Putamen (tissue), 1 donor: ENCODE measurements at regions not wholly inside any gene's neighbourhood (a gene's known extent, or its start where the extent isn't known, plus 50 kb on each side); places are given as distances from the start of the nearest gene placed in this dataset.

ENCODE experiments used
- DNase-seq: peaks from one replicate; pipeline ENCODE4 v3.0.0-alpha.2; 2016; ENCODE audit warnings: low spot score

DNA sequence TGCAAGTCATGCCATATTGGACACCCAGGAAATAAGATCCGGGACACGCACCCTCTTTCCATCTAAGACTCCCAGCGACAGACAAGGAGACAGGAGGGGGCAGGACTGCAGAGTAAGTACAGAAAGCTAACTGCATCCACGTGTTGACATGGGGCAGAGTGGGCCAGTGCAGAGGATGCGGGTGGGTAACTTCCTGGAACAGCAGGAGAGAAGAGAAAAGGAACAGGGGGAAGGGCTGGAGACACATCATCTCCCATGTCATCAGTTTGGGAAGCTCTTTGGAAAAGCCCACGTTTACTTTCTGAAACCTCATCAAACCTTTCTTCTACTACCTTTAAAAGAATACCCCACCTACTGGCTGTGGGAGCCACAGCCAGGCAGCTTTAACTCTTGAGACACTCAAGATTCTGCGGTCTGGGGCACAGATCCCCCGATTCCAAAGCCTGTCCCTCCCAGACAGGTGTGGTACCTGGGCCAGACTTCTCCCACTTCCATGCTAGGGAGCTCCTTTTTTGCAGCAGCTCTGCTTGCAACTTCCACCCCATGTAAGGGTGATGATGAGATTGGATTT, 273.5 kb upstream of the RPL38 start:
- DNase-seq, result no peak

DNA sequence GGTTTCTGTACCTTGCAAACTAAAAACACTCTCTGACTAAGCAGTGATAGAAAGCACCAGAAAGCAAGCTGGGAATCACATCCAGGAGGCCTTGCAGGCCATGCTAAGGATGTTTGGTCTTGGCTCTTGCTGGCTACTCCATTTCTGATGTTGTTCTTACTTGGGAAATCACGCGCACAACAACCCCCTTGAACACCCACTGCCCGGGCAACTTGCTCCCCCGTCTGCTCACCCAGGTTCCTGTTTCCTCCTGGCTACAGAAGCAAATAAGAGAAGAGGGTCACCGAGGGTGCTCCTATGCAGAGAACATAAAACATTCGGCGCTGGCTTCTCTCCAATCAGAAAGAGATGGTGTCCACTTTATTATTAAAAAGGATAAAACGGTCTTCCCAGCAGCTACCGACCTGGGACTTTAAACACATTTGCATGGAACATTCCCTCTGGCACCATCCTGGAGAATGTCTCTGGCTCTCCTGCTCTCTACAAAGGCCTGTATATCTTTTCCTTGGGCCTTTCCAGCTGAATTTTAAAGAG, 271.2 kb upstream of the RPL38 start:
- DNase-seq, result no peak

DNA sequence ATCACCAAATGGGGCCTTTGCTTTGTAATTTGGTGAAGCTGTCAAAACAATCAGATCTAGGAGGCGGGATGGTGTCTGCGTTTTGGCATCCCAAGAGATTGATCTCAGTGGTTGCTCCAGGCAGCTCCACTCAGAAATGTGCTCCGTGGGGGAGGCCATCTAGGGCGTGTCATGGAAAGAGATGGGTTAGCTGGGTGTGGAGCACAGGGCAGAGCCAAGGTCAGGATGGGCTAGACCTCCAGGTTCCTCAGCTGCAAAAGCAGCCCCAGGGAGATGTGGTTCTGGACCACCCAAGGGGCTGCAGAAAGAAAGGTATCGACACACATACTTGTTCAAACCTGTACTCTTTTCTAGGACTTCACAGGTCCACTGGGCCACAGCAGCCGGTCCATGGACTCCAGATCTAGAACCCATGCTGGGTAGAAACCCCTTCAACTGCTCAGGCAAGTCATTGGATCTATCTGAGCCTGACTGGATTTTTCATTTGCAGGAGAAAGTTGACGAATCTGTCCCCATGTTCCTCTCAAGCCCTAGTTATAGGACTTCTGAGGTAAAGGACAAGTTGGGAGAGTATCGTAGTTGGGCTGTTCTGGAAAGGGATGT, 270.2 kb upstream of the RPL38 start:
- DNase-seq, result no peak

DNA sequence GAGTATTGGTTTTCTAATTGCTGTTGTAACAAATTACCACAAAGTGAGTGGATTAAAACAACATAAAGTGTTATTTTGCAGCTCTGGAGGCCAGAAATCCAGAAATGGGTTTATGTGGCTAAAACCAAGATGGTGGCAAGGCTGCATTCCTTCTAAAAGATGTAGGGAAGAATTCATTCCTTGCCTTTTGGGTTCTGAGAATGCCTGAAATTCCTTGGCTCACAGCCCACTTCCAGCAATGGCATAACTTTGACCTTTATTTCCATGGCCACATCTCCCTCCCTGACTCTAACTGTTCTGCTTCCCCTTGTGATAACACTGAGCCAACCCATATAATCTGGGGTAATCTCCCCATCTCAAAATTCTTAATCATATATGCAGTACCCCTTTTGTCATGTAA, 269.6 kb upstream of the RPL38 start:
- DNase-seq, result no peak

DNA sequence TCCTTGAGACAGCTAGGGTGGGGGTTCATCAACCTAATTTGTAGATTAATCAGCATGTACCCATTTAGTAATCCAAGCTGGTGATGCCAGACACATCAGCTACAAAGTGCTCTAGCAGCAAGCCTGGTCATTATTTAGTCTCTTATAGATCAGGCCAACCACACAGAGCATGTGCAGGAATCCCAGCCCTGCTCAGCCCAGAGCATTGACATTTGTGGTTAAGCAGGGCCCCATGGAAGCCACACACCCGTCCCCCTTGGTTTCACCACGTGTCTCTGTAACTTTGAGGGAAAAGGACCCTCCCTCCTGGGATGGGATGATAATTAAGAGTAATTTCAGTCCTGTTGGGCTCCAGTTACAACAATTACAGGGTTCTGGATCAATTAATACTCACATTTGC, 268.8 kb upstream of the RPL38 start:
- no peak for DNase-seq

DNA sequence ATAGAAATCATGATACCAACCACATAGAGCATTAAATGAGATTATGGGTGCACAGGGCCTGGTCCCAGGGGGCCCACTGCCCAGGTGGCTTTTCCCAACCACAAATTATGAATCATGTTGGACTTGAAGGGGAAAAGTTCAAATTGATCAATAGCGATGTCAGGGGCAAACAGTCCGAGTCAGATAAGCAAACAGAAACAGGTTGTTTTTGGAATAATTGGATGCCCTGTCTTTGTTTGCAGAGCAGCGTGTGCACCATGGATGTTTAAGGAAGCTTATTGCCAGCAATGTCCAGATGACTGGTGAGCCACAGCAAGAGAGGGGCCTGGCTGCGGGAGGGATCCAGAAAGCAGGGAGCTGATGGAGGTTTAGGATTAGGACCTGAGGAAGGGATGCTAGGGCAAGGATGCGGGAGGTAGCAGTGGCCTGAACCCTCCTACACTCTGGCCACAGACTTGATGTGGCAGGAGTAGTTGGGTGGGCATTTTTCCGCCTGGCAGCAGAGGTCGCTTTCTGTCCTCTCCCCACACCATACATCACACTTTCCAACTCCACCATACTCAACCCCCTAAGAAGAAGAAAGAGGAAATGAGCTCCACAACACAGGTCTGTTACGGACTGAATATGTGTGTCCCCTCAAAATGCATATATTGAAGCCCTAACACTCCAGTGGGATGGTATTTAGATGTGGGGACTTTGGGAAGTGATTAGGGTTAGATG, 266.4 kb upstream of the RPL38 start:
- DNase-seq, result no peak

DNA sequence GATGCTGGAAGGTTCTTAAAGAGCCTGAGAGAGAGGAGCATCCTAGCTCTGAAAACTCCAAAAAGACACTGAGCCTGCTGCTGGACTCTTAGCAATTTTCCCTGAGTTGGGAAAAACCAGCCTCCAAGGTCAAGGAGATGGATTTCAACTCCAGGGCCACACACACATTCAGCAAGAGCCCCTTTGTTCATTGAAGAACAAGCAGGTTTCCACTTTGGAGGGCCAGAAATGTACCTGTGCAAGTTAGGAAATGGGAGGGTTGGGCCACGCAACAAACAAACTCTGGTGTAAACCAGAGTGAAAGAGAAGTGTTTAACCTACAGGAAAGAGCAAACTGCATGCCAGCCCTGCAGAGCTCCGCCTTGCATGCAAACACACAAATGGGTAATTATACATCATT, 264.8 kb upstream of the RPL38 start:
- no peak for DNase-seq

DNA sequence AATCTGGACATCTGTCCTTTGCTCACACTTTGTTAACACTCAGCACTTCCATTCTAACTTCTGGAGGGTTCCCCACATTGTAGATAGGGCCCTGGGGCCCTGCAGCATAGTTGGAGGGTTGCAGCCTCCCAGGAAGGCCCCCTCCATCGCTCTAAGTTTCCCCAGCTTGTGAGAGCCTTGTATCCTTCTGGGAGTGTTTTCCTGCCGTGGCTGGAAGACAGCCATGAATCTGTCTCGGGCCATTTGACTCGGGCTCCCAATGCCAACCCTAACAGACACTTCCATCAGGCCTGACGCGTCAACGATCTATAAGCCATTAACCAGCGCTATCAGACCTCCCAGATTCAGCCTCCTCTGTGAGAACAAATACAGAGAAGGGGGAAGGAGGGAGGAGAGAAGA, 263.7 kb upstream of the RPL38 start:
- no peak for DNase-seq

DNA sequence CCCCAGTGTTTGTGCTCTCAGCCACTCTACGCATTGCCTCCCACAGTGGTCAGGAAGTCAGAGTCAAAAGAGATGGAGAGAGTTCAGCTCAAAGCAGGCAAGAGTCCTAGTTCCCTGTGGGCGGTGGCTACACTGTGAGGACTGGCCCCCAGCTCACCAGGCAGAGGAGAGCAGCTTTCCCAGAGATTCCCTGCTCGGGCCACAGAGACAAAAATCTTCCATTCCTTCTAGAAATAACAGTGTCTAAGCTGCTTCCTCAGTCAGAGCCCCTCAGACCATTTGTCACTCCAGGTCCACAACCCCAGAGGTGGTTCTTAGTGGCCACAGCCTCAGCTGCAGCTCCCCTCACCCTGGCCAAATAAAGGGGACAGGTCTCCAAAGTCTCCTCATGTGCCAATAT, 263.0 kb upstream of the RPL38 start:
- no peak for DNase-seq

DNA sequence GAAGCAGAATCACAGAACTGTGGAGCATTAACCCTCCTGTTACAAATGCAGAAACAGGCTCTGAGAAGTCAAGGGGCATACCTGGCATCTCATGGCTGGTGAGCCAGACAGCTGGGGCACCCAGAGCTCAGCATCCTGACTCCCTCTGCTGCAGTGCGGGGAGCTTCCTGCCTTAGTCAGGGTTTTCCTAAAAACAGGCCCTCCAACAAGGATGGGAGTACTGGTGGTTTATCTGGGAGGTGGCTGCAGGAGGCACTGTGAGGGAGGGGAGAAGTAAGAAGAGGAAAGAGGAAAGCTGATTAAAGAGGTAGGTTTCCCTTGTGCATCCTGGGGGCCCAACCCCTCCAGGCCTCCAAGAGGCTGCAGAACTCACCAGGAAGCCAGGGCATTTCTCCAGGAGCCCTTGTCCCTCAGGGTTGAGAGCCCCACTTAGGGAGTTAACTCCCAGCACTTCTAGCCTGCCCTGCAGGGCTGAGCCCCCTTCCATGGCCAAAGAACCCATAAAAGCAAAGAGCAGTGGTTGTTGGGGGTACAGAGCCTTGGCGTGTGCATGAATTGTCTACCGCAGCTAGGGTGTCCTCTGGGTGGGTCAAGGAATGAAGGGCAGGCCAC, 261.5 kb upstream of the RPL38 start:
- DNase-seq, result no peak

DNA sequence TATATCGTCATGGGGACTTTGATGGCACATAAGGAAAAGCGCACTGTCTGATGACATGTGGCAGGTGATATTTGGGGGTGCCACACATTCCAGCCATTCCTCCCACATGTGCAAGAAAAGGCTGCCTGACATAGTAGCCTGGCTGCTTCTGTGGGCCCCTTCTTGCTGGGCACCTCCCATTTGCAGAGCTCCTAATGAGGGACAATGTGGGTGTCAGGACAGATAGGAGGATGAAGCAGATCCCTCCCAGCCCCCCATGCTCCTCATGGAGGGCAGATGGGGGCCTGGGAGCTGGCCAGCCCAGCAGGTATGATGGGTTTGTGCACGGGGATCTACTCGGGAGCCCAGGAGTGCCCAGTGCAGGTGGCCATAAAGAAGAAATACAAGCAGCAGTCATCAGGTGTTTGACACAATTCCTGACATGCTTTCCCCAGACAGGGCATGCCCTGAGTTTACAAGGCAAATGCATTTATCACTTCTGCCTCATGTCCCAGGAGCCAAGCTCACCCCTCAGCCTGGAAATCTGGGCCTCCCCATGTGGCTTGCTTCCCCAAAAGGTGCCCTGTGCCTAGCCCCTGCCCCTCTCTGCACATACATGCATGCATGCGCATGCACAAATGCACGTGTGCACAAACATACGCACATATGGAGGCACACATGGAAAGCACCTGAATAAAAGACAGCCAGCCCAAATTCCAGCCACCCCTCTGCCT, 260.6 kb upstream of the RPL38 start:
- DNase-seq, result no peak

DNA sequence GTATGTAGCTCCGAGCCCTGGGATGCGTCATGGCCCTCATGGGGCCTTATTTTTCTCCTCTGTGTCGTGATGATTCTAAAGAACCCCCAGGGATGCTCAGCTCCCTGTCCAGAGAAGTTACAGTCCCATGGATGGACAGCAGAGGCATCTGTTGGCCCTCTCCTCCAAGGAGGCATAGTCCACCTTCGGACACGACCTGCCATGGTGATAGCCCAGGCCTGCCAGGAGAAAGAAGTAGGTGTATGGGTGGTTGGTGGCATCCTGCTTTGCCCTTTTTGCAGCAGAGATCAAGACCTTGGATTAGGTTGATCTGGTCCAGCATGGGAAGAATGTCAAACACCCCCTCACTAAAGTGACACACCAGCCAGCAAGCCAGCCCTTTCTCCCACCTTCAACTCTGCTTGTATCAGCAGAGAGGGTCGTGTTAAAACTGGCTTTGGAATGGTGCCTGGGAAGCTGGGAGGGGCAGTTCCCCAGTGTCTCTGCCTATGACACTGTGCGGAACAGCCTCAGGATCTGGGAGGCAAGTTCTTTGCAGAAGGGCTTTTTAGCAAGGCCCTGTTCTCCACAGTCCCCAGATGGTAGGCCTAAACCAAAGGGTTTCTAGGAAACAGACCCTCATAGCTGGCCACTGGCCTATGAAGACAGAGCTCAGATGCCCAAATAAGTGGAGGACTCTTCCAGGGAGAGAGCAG, 259.9 kb upstream of the RPL38 start:
- DNase-seq, result no peak

DNA sequence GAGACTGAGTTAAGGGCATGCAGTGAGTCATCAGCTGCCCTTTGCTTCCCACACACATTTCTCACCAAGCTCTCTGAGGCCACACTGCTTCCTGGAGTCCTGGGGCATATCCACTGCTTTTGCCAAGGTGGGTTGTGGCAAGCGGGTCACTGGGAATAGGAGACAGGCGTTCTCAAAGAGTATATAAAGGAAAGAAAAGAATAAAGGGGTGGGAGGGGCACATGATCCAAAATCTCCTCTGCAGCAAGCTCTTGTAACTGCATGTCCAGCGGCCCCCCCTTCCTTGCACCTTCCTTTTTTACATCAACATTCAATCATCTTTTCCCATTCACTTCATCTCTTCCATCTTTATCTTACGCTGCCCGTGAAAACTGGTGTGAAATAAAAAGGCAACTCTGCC, 259.1 kb upstream of the RPL38 start:
- DNase-seq, result no peak

DNA sequence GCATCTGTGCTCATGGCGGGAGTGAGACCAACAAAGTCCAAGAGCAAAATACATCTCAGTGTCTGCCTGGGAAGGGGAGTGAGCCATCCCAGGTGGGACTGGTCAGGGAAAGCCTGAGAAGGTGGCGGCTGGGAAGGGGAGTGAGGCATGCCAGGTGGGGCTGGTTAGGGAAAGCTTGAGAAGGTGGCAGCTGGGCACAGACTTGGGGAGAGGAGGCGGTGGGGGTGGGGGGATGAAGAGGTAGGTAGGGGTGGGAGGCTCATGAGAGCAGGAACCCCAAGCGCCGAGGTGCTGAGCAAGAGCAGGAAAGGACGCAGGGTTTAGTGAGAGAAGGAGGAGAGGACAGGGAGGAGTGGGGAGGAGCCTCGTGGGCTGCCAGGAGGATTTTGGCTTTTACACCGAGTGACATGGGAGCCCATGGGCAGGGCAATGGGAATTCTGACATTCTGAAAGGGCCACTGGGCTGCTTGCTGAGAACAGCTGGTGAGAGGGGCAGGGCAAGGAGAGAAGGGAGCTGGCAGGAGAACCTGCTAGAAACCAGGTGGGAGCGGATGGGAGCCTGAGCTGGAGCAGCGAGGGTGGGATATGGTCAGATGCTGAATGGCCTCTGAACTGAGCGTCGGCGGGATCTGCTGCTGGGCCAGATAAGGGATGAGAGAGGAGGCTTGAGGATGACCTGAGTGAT, 256.1 kb upstream of the RPL38 start:
- no peak for DNase-seq

DNA sequence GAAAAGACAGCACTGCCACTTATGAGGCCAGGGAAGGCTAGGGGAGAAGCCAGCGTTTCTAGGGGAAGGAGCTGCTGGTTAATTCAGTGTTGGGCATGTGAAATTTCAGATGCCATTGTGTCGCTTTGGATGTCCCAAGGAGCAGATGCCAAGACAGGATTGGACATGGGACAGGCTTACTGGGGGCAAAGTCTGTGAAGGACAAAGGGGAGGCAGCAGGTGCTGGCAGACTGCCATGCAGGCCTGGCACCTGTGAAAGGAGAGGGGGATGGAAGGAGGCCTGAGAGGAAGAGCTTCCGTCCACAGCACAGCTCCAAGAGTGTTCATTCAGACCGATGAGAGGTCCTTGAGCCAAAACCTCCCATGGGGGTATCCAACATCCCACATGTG, 255.5 kb upstream of the RPL38 start:
- no peak for DNase-seq

DNA sequence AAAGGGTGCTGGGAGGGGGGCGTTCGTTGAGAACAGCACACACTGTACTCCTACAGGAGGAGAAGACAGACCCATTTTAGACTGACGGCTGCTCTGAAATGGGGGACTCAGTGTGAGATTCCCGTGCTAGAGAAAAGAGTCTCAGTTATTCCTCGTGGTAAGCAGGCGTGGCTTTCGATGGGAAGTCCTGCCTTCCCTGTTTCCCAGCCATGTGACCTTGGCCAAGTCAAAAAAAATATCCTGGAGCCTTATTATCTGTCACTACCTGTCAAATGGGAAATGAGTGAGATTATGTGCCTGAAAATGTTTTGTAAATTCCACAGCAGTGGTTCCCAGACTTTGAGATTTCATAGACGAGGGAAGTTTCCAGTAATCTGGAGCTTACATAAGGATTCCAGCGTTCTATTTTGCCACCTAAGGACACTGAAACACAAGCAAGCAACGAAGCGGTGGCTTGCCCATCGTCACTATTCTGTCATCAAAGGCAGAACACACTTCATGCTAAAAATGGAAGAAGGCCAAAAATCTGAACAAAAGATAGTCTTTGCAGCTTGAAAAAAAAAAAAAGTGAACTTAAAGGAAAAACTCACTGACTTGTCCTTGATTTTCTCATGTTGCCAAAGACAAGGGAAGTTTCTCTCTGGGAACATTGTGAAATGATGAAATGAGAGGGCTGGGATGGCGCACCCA, 253.4 kb upstream of the RPL38 start:
- no peak for DNase-seq

DNA sequence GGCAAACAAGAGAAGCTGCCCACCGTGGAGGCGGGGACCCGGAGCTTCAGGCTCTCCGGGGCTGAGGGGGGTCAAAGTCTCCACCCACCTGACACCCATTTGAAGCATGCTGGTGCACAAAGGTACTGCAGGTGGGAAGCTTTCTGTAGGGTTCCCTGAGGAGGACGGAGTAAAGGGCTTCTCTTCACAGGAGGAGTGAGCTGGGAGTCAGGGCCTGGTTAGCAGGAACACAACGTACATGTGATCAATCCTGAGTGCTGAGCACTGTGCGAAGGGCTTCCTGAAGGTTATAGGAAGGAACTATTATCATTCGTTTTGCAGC, 252.9 kb upstream of the RPL38 start:
- DNase-seq, result no peak

DNA sequence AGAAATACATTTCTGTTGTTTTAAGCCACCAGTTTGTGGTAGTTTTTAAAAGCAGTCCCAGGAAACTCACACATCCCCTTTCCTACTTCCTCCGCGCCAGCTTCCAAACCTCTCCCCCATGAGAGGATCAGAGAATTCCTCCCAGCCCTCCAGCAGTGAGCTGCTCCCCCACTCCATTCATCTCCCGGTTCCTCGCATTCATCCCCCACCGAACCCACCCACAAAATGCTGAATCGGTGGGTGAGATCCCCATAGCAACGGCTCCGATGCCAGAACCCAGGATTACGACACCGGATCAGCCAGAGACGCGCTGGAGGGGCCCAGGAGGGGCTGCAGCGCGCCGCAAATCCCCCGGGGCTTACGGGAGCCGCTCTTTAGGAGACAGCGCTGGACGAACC, 251.4 kb upstream of the RPL38 start:
- peak; percentile 52 for DNase-seq

DNA sequence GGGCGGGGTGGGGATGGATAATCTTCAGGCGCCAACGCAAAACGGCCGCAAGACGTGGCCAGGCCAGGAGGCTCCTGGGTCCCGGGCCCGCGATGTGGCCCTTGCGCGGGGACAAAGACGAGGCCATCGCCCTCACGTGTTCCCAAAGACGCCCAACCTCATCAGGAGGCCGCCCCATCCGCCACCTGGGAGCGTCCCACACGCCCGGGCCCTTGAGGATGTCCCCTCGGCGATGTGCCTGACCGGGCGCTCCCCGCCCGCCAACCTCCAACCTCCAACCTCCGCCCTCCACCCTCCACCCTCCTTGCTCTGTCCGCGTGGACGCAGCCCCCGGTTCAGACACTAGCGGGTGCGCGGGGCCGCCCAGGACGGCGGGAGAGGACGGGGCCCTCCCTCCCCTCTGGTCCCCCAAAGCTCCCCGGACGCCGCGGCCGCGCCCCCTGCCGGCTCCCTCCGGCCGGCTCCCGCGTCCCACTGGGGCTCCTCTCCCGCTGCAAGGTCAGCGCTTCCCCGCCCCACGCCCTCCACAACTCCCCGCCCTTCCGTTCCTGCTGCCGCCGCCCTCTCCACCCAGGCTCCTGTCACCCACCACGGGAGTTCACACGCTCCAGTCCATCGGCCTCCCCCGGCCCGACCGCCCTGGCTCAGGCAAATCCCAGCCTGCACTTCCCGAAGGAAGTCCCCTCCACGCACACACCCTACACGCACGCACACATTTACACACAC, 250.8 kb upstream of the RPL38 start:
- DNase-seq, result no peak
